ENCODE measurements at regions not wholly inside any gene's neighbourhood (a gene's known extent, or its start where the extent isn't known, plus 50 kb on each side); places are given as distances from the start of the nearest gene placed in this dataset.

DNA sequence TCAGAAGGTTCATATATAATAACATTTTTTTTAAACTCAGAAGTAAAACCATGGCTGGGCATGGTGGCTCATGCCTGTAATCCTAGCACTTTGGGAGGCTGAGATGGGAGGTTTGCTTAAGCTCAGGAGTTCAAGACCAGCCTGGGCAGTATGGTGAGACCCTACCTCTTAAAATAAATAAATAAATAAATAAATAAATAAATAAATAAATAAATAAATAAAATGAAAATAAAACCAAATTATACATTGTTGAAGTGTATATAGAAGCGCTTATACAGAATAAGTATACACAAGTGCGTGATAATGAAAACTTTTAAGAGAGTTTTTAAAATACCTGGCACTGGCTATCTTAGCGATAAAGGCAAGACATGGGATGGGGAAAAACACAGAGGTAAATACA lies 71.6 kb downstream of the OR2B2 start:
- WGBS, 2 donors (ENCODE audit: extremely low coverage in 2 of 2, insufficient read length in 2 of 2, insufficient replicate concordance in 1 of 2): no CpG with 5 or more reads among the region's 3 CpGs

DNA sequence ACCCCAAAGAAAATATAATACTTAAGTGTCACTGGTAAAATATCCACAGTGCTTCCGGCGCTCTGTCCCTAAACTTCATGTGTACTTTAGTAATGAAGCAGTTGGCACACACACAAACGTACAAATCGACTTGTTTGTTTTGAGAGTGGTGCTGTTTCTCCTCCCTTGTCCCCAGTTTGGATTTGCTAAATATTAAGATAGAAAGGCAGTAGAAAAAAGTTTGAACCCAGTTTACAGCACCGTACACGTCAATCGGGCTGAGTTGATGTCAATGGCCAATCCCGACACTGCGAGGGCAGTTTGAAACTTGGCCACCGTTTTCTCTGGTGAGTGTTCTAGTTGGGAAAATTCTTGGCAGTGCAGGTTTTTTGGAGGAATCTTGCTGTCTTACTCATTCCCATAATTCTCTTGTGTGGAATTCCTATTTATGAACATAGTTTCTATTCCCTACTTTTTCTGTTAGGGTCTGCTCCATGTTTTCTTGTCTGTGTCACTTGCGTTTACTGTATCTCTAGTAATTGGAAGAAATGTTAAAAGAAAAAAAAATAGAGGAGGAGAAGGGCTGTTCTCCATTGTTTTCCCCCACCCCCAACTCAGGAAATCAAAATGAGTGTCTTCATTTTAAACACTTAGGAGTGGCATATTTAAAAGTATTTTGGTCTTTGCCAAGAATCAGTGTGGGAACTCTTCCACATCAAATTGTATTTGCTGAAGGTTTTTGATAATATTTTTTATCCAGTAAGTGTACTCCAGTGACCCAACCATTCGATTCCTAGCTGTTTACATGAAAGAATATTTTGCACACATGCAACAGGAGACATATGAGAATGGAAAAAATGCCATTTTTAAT lies 72.3 kb downstream of the OR2B2 start:
- no peaks in the 10 kb centered on the region for H3K9me3 ChIP-seq (replicated peaks in 1 of 2; ENCODE audit: control insufficient read depth in 2 of 2, insufficient read depth in 1 of 2, low read depth in 1 of 2, low read length in 2 of 2)
- H3K9ac ChIP-seq (ENCODE audit: low read depth, low read length, poor library complexity): no peak overlapping the region
- no peaks in the 10 kb centered on the region for H3K79me1 ChIP-seq (ENCODE audit: low read depth, low read length)
- H3K27me3 ChIP-seq (ENCODE audit: control insufficient read depth in 3 of 3, insufficient read depth in 3 of 3, low read depth in 1 of 3, low read length in 3 of 3): no peaks in the 10 kb centered on the region
- no peak overlapping the region for H2BK15ac ChIP-seq (ENCODE audit: low read length)
- no peak overlapping the region for H3K14ac ChIP-seq (ENCODE audit: low read length)
- peak overlapping the region; percentile 39 for H2AFZ ChIP-seq (ENCODE audit: low read length)
- no peak for DNase-seq (ENCODE audit: low spot score)
- no peak overlapping the region for H2BK120ac ChIP-seq (ENCODE audit: low read depth, low read length)
- no peak overlapping the region for H2BK5ac ChIP-seq (ENCODE audit: low read length)
- no peak overlapping the region for H3K4ac ChIP-seq (ENCODE audit: low read length)
- no peak overlapping the region for H2BK12ac ChIP-seq (ENCODE audit: low read length)
- H2AK5ac ChIP-seq (ENCODE audit: low read depth, low read length): no peak overlapping the region
- H3K4me2 ChIP-seq (ENCODE audit: insufficient read depth, low read length, poor library complexity, severe bottlenecking): peak overlapping the region; percentile 71
- H3K36me3 ChIP-seq (replicated peaks in 1 of 2; ENCODE audit: control insufficient read depth in 2 of 2, insufficient read depth in 2 of 2, low read length in 2 of 2): no peaks in the 10 kb centered on the region
- peak overlapping the region in 1 of 2 donors; percentile 70 for H3K4me3 ChIP-seq (ENCODE audit: low read length in 2 of 2)
- no peak overlapping the region for H3K18ac ChIP-seq (ENCODE audit: low read length)
- H4K91ac ChIP-seq (ENCODE audit: low read depth, low read length, poor library complexity): no peak overlapping the region
- H3K4me1 ChIP-seq (ENCODE audit: control insufficient read depth in 2 of 2, insufficient read depth in 1 of 2, low read depth in 1 of 2, low read length in 2 of 2): peaks cover 0 to 3% of the 10 kb centered on the region in 2 donors
- H3K23ac ChIP-seq (ENCODE audit: low read depth, low read length, poor library complexity): no peak overlapping the region
- WGBS, 2 donors (ENCODE audit: extremely low coverage in 2 of 2, insufficient read length in 2 of 2, insufficient replicate concordance in 1 of 2): no CpG with 5 or more reads among the region's 12 CpGs
- no peak overlapping the region for H3K27ac ChIP-seq (replicated peaks; ENCODE audit: low read length)
- H4K8ac ChIP-seq (ENCODE audit: low read depth, low read length): no peak overlapping the region

More for the DNA sequence above, 71.6 kb downstream of the OR2B2 start:
- Histone ChIP-seq H3K4me3 (ENCODE audit: low read length in 2 of 2) (no peak overlapping the region), H3K9me3 (replicated peaks in 1 of 2; ENCODE audit: control insufficient read depth in 2 of 2, insufficient read depth in 1 of 2, low read depth in 1 of 2, low read length in 2 of 2) (no peaks in the 10 kb centered on the region), H3K14ac (ENCODE audit: low read length) (no peak overlapping the region), H2BK12ac (ENCODE audit: low read length) (no peak overlapping the region), H3K27me3 (ENCODE audit: control insufficient read depth in 3 of 3, insufficient read depth in 3 of 3, low read depth in 1 of 3, low read length in 3 of 3) (no peaks in the 10 kb centered on the region), H3K9ac (ENCODE audit: low read depth, low read length, poor library complexity) (no peak overlapping the region), H2AFZ (ENCODE audit: low read length) (no peak overlapping the region), H2BK15ac (ENCODE audit: low read length) (no peak overlapping the region), H3K4me2 (ENCODE audit: insufficient read depth, low read length, poor library complexity, severe bottlenecking) (no peak overlapping the region), H2AK5ac (ENCODE audit: low read depth, low read length) (no peak overlapping the region), H3K23ac (ENCODE audit: low read depth, low read length, poor library complexity) (no peak overlapping the region), H3K36me3 (replicated peaks in 1 of 2; ENCODE audit: control insufficient read depth in 2 of 2, insufficient read depth in 2 of 2, low read length in 2 of 2) (no peaks in the 10 kb centered on the region), H3K18ac (ENCODE audit: low read length) (no peak overlapping the region), H3K4ac (ENCODE audit: low read length) (no peak overlapping the region), H4K8ac (ENCODE audit: low read depth, low read length) (no peak overlapping the region), H3K79me1 (ENCODE audit: low read depth, low read length) (no peaks in the 10 kb centered on the region), H3K27ac (replicated peaks; ENCODE audit: low read length) (no peak overlapping the region), H2BK5ac (ENCODE audit: low read length) (no peak overlapping the region), H3K4me1 (ENCODE audit: control insufficient read depth in 2 of 2, insufficient read depth in 1 of 2, low read depth in 1 of 2, low read length in 2 of 2) (peaks cover 0 to 3% of the 10 kb centered on the region in 2 donors), H4K91ac (ENCODE audit: low read depth, low read length, poor library complexity) (no peak overlapping the region), H2BK120ac (ENCODE audit: low read depth, low read length) (no peak overlapping the region)
- DNase-seq (ENCODE audit: low spot score): no peak

DNA sequence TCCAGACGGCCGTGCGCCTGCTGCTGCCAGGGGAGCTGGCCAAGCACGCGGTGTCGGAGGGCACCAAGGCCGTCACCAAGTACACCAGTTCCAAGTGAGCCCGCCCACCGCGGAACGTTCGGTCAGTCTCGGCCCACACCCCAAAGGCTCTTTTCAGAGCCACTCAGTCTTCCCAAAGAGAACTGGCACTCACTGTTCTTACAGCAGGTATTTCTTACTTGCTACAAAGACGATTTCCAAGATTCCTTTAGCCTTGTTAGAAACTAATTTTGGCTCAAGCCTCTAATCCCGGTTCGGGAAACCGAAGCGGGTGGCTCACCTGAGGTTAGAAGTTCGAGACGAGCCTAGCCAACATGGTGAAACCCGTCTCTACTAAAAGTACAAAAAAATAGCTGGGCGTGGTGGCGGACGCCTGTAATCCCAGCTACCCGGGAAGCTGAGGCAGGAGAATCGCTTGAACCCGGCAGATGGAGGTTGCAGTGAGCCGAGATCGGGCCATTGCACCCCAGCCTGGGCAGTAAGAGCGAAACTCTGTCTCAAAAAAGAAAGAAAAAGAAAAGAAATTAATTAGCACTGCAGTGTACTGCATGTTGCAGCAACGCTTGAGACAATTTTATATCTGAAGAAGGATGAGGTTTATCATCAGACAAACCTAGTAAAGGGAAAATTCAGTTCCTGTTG lies 73.1 kb downstream of the OR2B2 start:
- DNase-seq (ENCODE audit: low spot score): no peak
- H3K4ac ChIP-seq (ENCODE audit: low read length): no peak overlapping the region
- WGBS, 2 donors (ENCODE audit: extremely low coverage in 2 of 2, insufficient read length in 2 of 2, insufficient replicate concordance in 1 of 2): no CpG with 5 or more reads among the region's 31 CpGs

More for the DNA sequence above, 73.1 kb downstream of the OR2B2 start:
- no peak overlapping the region for H2BK12ac ChIP-seq (ENCODE audit: low read length)
- H2AFZ ChIP-seq (ENCODE audit: low read length): peak overlapping the region; percentile 39
- no peak overlapping the region for H4K8ac ChIP-seq (ENCODE audit: low read depth, low read length)
- H3K14ac ChIP-seq (ENCODE audit: low read length): no peak overlapping the region
- no peak overlapping the region for H2AK5ac ChIP-seq (ENCODE audit: low read depth, low read length)
- H3K4me2 ChIP-seq (ENCODE audit: insufficient read depth, low read length, poor library complexity, severe bottlenecking): peak overlapping the region; percentile 71
- no peak overlapping the region for H2BK15ac ChIP-seq (ENCODE audit: low read length)
- H3K79me1 ChIP-seq (ENCODE audit: low read depth, low read length): no peaks in the 10 kb centered on the region
- H3K4me3 ChIP-seq (ENCODE audit: low read length in 2 of 2): peak overlapping the region; percentile 70 to 97
- no peaks in the 10 kb centered on the region for H3K36me3 ChIP-seq (replicated peaks in 1 of 2; ENCODE audit: control insufficient read depth in 2 of 2, insufficient read depth in 2 of 2, low read length in 2 of 2)
- no peak overlapping the region for H4K91ac ChIP-seq (ENCODE audit: low read depth, low read length, poor library complexity)
- H2BK5ac ChIP-seq (ENCODE audit: low read length): no peak overlapping the region
- H3K18ac ChIP-seq (ENCODE audit: low read length): peak overlapping the region; percentile 61
- peak overlapping the region; percentile 37 for H3K27ac ChIP-seq (replicated peaks; ENCODE audit: low read length)
- H3K4me1 ChIP-seq (ENCODE audit: control insufficient read depth in 2 of 2, insufficient read depth in 1 of 2, low read depth in 1 of 2, low read length in 2 of 2): peaks cover 0 to 3% of the 10 kb centered on the region in 2 donors
- no peak overlapping the region for H3K23ac ChIP-seq (ENCODE audit: low read depth, low read length, poor library complexity)
- peak overlapping the region; percentile 85 for H3K9ac ChIP-seq (ENCODE audit: low read depth, low read length, poor library complexity)
- H3K27me3 ChIP-seq (ENCODE audit: control insufficient read depth in 3 of 3, insufficient read depth in 3 of 3, low read depth in 1 of 3, low read length in 3 of 3): no peaks in the 10 kb centered on the region
- no peaks in the 10 kb centered on the region for H3K9me3 ChIP-seq (replicated peaks in 1 of 2; ENCODE audit: control insufficient read depth in 2 of 2, insufficient read depth in 1 of 2, low read depth in 1 of 2, low read length in 2 of 2)
- H2BK120ac ChIP-seq (ENCODE audit: low read depth, low read length): no peak overlapping the region
